IPS-NIHi11 (cell line): ENCODE measurements at regions not wholly inside any gene's neighbourhood (a gene's known extent, or its start where the extent isn't known, plus 50 kb on each side); places are given as distances from the start of the nearest gene placed in this dataset.

Experiments
- DNase-seq: peaks from one replicate; pipeline ENCODE4 v3.0.0; 2012; ENCODE audit warnings: mixed read lengths, low spot score

DNA sequence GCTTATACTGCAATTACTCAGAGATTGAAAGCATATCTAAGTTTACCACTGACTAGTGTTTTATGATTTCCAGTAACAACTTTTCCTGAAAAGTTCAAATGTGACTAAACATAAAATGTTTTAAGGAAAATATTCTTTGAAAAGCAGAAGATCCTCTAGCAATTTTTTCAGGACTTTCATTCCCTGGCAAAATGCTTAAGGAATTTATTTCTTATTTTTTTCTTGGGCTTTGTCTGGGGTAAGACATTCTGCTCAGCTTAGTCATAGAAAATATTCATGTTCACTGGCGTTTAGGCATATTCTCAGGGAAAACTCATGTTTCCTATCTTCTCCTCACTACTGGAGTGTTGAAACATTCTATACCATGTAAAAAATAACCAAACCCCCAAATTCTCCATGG lies 235.3 kb upstream of the CEP162 start:
- no peak for DNase-seq

DNA sequence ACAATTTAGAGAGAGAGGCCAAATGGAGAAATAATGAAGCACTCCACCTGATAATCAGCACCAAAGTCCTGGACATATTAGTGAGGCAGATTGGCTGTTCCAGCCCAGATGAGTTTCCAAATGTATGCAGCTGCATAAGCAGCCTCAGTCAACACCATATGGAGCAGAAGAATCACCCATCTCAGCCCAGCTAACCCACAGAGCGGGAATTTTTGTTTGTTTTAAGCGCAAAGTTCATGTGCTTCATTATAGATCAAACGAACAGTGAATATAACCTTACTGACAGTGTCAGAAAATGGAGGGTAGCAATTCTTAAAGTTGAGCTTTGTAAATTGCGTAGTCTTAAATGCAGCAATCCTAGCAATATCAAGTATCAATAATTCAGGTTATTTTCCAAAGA lies 234.0 kb upstream of the CEP162 start:
- DNase-seq: no peak

DNA sequence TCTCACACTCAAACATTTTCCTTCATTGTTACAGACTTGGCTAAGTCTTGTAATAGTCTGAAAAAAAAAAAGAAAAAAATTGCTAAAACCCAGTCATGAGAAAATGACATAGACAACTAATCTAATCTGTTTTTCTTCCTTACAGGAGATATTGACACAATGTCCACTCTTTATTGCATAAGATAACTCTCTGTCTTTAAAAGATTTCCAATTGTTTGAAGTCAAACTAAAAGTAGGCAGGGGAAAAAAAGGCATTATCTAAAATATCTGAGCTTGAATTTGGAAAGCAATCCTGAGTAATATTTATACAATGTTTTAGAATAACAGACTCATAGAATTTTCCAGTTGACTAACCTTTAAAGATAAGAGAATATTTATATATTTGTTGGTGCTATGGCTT lies 233.0 kb upstream of the CEP162 start:
- DNase-seq: no peak

DNA sequence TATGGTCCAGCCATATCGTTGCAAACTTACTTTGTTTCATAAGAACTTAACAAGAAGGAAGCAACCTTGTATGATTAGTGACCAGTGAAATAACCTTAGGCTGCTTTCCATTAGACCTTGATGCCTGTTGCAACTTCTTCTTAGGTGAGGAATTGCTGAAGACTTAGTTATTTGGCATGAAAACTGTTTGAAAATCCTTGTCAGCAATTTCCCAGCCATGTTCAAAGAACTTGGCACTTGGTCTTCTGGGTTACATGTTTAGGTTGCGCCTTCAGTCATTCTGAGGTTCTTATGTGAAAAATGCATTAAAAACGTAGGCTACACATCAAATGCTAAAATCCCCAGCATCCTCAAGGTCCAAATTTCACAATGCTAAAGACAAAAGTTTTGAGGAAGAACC lies 232.0 kb upstream of the CEP162 start:
- no peak for DNase-seq

DNA sequence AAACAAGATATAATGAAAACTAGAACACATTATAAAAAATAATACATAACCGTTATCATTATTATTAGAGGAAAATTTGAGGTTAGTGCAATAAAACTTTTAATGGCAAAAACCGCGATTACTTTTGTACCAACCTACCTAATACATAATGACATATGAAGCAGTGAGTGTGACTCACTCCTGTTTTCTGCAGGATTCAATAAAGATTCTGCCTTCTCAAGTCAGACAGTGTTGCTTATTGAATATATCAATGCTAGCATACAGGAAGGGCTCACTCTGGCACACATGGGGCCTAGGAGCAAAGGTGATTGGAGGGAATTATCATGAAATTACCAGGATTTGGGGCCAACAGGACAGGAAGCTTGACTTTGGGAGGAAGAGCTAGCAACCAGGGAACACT lies 230.8 kb upstream of the CEP162 start:
- no peak for DNase-seq

DNA sequence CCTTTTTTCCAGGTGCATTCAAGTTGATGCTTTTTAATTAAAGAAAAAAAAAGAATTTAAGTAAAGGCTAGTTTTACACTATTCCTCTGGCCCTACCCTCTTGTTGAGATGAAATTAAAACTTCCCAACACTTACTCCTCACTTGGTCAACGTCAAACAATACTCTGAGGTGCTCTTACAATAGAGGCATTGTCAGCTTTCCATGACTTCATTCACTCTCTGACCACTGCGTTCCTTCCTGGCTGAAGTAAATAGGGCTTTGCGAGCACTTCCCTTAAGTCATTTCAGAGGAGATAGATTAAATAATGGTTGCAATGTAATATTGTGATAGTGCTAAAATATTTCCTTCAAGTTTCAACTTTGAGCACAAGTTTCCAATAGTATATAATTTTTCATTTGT lies 229.8 kb upstream of the CEP162 start:
- DNase-seq: no peak

DNA sequence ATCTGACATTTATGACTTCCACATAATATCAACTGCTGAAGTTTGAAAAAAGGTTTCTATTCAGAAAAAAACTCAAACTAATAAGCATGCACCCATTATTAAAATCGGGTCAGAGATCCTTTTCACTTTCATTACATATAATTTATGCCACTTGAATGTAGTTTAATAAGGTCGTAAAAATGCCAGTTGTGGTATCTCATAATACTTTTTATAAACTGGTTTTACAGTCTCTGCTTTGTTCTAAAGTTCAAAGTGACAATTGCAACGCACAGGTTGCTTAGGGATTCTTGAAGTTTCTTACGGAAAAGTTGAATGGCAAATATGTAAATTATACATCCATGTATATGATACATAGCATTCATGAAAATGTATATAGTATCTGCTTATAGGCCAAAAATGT lies 229.4 kb upstream of the CEP162 start:
- DNase-seq: no peak

DNA sequence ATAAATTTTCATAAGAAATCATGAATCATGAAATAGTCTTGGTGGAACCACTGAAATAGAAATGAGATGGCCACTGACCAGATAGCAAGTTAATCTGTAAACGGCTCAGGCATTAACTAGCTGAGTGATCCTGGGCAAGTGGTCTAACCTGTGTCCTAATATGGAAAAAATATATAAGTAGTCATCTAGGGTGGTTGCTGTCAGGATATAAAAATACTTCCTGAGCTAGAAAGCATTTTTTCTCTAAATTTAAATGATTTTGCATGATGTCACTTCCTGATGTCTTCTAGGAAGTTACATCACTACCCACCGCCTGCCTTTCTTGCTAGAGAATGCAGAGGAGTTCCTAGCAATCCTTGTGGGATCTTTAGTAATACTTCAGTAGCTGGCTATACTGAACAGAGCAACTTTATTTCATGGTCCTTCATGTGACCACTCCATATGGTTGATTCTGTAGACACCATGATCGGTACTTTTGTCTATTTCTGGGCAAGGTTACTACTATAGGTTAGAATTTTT lies 228.1 kb upstream of the CEP162 start:
- no peak for DNase-seq

DNA sequence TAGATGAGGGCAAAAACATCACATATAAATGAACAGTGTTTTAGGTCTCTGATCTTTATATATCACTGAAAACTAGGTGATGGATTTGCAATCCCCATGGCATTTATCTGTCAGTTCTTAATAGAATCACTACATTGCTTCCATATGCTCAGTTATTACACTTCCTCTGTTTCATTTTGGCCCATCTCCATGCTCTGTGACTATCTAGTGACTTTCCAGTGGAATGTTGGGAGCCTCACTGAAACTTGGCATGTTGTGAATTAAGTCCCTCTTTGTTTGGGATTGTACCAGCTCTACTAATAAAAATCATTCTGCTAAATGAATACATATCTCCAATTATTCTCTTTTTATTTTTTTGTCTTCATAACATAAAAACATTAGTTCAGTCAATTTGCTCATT lies 226.1 kb upstream of the CEP162 start:
- no peak for DNase-seq

DNA sequence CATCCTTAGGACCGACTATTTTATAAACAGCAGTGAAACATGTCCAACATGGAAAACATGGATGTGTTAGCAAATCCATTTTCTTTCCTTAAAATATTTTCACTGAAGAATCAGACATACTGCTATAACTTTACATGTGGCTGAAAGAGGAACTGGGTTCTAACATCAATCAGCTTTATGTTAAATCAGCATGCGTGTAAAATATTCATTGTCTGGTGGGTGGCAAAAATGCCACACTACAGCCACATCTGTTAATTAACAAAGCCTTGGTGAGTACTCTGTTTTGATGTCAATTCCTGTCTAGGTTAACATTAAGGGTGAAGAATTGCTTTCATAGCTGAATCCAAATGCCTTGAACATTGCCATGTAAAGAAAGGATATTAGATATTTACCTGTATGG lies 222.6 kb upstream of the CEP162 start:
- DNase-seq: no peak

DNA sequence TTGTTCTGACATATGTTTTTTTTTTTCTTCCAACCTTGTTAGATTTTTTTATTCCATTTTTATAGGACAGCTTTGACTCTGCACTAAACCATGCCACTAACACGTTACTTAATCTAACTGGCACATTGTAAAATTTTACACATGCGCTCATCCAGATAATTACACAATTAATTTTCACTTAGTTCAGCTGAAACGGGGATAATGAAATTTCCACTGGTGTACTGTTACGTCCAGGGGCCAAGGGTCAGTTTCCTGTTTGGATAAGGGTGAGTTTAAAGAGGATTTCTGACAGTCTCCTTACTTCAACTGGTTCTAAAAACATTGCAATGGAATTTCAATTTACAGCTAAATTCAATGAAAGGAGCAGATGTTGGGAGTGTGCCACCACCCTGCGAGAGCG lies 221.8 kb upstream of the CEP162 start:
- DNase-seq: no peak

DNA sequence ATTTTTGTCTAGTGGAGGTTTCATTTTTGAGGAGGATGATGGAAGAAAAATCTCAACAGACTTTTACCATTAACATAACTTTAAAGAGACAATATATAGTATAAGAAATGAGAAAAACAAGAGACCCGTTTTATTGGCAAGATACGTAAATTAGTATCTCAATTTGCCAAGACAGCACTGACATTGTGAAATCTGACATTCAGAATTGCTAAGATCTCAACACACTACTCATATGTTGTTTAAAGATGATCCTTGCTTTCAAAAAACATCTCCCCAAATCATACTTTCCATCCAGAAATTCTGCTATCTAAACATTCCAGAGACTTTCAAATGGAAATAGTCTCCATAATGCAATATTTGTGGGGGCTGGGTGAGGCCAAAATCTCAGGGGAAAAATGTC lies 220.9 kb upstream of the CEP162 start:
- no peak for DNase-seq

DNA sequence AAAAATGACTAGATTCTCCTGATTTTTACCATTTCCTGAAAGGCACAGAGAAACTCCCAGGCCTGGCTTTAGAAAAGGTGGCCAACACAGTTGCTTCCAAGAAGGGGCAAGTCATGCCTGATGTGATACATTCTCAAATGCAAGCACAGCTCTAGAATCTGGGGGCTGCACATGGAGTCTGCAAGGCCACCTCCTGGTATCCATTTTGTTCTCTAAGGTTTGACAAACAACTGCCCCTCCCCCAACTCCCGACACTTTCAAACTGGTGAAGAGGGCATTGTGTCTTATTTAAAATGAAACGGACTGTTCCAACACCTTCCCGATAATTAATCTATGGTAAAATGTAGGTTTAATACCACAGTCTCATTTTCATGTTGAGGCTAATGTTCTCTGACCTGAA lies 220.2 kb upstream of the CEP162 start:
- DNase-seq: peak; percentile 39

DNA sequence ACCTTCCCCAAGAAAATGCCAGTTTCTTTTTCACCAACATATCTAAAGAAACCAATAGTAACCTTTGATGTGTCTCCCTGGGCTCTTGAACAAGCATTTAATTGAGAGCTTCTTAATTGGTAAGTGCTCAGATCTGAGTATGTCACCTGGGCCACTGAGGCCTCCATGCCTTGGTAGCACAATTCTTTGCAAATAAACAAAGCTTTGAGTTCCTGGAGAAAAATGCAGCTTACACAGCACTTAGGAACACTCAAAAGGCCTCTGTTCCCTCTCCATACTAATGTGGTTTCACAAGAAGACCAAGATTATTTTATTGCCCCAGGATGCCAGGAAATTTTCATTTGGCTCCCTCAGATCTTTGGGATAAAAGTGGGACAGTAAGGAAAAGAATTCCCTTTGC lies 217.6 kb upstream of the CEP162 start:
- DNase-seq: no peak

DNA sequence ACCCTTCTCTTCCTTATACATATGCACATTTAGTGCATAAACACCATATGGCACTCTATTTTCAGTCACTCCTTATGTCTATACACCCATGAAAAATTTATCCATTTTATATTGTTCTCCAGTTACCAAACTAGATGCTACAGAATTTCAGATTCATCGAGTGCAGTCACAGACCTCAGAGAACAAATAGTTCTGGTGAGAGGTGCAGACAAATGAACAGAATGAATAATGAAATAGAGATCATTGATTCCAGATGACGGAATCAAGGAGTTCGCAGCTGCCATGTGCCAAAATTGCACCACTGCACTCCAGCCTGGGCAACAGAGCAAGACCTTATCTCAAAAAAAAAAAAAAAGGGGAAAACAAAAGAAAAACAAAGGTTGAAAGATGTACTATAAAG lies 214.8 kb upstream of the CEP162 start:
- no peak for DNase-seq

DNA sequence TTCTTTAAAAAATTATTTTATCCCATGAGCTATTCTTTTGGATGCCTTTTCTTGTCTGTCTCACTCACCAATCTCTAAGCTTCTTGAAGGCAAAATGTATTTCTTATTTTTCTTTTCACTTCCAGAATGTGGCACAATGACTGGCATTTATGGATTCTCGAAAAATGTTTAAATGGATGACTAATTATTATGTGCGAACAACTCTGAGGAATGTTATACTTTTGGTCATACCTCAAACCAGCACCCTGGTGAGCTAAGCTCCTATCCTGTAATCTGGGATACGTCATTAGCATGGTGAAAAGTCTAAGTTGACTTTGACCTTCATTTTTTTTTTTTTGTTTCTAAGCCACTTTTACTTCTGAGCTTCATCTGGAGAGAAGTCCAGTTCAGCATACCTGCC lies 214.0 kb upstream of the CEP162 start:
- DNase-seq: no peak

DNA sequence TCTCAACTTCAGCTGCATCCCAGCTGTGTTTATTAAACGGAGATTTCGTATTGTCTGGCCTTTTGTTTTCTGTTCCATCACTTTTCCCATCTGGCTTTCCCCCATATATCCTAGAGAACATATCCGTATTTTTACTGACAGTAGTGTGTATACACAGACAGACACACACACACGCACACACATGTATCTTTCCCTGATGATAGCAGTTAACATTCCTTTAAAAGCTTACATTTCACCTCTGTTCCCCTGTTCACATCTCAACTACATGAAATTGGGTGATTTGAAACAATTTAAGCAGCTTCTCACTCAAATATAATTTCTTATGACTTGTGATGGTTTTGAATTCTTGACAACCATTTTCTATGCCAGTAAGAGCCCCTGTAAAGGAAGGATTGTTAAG lies 207.1 kb upstream of the CEP162 start:
- DNase-seq: no peak

DNA sequence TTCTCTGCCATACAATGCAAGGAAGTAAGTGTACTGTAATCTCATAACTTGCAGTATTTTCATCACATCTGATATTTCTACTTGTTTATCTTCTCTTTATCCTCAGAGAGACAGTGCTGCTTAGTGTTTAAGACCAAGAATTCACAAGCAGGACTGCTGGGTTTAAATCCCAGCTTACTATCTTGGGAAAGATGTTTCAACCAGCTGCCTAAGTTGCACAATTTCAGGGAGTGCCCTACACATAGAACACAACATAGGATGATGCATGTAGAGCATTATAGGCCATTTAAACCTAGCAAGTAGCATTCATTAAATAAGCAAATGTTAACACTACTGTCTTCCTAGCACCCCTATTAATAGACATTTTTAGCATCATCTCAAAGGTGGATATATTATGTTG lies 205.2 kb upstream of the CEP162 start:
- DNase-seq: no peak

DNA sequence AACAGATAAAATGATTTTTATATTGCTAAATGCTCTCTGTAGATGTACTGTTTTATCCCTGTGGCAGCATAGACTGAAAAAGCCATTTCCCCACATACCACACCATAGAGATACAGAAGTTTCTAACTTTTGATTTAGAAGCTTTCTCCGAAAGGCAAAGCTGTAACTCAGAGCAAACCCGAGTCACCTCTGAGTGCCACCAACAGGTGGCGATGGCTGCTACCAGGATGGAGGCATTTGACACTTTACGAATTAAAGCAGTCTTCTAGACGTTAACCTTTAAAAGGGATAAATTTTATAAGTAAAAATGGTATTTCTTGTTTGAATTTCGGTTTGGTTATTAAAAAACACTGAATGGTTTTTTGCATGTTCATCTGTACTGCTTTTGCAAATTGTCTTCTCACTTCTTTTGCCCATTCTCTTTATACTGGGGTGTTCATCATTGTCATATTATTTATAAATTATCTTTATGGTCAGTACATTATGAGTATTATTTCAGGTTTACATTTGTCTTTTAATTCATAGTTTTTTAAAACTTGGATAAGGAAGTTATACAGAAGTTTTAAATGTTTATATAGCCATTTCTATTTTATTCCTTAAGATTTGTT lies 201.0 kb upstream of the CEP162 start:
- peak; percentile 50 for DNase-seq

DNA sequence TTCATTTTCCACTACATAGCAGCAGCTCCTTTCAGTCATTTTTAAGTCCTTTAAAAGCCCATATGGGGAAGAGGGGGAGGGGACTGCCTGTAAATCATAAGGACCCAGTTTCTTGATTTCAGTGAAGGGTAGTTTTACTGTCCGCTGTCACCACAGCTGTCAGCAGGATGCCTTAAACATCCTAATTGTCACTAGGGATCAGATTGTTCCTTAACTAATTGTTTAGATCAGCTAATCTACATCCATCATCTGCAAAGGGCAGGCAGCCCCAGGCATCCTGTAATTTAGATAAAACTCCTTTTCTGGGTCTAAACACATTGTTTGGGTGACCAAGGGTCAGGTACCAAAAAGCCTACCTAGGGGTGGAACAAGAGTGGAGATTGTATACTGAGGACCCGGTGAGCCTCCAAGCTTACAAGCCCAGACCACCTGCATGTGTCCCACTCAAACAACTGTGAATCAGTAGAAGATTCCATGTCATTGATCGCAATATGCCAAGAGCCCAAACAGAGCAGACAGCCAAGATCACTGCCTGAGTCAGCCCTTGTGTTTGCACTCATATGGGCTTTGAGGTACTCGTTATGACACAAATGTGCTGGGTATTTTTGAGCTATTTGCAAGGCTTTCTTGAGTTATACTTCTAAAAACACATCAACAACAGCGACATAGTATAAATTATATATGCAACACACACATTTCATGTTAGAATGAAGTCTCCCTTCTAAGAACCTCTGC lies 198.7 kb upstream of the CEP162 start:
- no peak for DNase-seq

DNA sequence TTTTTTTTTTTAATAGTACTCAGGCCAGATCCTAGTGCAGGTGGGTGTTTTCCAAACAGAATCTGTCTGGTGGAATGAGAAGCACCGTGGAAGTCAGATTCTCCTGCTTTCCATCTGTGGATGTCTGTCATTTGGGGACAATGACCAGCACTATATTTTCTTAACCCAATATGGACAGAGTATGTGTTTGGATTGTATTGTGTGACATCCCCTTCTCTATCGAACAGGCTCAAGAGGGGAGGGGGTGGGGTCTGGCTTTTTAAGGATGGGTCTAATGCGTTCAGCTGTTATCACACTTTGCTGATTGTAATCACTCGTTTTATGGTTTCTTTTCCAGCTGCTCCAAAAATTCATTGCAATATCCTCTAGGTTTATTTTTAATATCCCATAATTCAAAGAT lies 197.5 kb upstream of the CEP162 start:
- DNase-seq: no peak

DNA sequence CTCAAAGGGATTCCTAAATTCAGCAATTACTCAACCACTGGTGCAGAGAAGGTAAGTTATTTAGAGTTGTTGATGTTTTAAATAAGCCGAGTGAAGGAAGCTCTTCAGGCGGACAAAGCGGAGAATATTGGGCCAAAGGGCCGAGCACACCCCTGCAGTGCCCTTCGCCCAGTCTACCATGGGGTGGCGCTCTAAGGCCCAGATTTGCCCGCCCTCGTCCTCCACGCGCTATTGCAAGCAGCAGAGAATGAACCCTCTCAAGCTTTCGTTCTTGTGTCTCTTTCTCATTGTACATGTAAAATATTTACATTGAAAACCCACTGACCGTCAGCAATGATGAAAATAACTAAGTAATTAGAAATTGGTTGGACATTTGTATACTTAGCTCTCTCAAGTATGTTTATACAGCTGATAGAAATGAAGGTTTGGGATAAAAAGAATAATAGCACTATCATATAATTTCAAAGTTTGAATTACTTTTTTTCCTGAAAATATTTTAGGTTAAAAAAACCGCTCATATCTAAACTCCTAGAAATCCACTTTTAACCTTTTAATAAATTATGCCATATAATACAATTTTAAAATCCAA lies 195.0 kb upstream of the CEP162 start:
- DNase-seq: peak; percentile 62

DNA sequence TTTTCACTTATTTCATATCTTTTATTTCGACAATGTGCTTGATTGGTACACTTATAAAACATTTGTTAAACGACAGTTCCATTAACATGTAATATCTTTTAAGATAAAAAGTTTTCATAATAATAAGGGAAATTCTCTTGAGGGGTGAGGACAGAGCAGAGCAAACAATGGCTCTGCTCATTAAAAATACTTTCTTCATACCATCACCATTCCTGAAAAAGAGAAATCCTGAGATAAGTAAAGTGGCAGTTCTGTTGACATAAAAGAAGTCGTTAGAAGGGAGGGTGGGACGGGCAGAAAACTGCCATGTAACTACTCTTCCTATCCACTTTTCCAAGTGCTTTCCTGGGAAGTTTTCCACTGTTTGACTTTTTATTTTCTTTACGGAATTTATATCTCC lies 193.6 kb upstream of the CEP162 start:
- DNase-seq: no peak

DNA sequence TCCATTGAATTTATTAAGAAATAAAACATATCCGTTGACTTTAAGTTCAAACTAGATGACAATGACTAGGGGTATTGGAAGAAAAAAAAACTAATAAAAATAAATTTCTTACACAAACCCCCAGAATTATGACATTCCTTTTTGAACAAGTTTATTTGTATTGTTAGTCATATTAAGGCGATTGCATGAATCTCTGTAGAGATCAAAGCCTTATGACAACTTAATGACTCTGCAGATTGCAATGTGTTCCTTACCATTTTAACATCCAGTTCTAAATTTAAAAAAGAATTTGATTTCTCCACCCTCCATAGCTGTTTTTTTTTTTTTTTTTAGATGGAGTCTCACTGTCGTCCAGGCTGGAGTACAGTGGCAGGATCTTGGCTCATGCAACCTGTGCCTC lies 189.8 kb upstream of the CEP162 start:
- DNase-seq: no peak
